ENCODE measurements at regions not wholly inside any gene's neighbourhood (a gene's known extent, or its start where the extent isn't known, plus 50 kb on each side); places are given as distances from the start of the nearest gene placed in this dataset.

DNA sequence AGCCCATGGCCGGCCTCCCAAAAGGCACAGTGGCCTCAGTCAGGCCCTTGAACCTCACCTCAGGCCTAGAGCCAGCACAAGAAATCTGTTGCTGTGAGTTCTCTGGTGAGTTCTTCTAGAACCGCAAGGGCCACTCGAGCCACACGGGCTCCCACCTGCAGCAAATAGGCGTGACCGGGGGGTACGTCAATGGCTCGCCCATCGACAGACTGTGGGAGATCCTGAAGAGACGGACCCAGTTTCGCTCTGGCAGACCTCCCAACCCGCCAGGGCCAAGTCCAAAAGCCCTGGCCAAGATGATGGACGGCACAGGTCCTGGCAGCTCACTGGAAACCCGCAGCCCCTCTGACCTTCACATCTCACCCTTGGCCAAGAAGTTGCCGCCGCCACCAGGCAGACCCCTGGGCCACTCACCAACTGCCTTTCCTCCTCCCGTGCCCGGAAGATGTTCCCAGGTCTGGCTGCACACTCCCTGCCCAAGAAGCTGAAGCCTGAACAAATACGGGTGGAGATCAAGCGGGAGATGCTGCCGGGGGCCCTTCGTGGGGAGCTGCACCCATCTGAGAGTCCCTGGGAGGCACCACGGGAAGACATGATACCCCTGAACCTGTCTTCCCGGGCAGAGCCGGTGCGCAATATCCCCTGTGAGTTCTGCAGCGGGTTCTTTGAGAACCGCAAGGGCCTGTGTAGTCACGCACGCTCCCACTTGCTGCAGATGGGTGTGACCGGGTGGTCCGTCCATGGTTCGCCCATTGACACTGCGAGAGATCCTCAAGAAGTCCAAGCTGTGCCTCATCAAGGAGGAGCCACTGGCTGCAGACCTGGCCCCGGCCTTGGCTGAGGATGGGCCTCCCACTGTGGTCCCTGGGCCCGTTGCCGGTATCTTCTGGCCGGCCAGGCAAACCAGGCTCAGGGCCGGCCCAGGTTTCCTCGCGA, 544.2 kb upstream of the CCDC179 start:
- TF ChIP-seq, protein P1, sequence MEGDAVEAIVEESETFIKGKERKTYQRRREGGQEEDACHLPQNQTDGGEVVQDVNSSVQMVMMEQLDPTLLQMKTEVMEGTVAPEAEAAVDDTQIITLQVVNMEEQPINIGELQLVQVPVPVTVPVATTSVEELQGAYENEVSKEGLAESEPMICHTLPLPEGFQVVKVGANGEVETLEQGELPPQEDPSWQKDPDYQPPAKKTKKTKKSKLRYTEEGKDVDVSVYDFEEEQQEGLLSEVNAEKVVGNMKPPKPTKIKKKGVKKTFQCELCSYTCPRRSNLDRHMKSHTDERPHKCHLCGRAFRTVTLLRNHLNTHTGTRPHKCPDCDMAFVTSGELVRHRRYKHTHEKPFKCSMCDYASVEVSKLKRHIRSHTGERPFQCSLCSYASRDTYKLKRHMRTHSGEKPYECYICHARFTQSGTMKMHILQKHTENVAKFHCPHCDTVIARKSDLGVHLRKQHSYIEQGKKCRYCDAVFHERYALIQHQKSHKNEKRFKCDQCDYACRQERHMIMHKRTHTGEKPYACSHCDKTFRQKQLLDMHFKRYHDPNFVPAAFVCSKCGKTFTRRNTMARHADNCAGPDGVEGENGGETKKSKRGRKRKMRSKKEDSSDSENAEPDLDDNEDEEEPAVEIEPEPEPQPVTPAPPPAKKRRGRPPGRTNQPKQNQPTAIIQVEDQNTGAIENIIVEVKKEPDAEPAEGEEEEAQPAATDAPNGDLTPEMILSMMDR (IDR thresholded peaks at IDR 0.05; ENCODE audit: insufficient read depth, low read depth, low read length, missing control alignments): no peak
- no peak overlapping the region for H3K4me3 ChIP-seq (ENCODE audit: low read depth, low read length)
- no peak for DNase-seq (ENCODE audit: low read depth)

DNA sequence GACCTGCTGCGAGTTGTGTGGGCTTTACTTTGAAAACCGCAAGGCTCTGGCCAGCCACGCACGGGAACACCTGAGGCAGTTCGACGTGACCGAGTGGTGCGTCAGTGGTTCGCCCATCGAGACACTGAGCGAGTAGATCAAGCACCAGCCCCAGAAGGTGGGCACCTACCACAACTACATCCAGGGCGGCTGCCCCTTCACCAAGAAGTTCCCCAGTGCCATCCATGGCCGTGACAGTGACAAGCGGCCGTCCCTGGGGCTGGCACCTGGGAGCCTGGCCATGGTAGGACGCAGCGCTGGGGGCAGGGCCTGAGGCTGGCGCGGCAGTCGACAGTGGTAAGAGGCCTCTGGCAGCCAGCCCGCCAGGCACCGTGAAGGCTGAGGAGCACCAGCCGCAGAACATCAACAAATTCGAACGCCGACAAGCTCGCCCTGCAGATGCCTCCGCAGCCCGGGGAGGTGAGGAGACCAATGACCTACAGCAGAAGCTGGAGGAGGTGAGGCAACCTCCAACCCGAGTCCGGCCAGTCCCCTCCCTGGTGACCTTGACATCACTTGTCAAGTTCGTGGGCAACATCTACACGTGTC, 545.2 kb upstream of the CCDC179 start:
- TF ChIP-seq, protein P1 (IDR thresholded peaks at IDR 0.05; ENCODE audit: insufficient read depth, low read depth, low read length, missing control alignments): no peak
- no peak for DNase-seq (ENCODE audit: low read depth)
- H3K4me3 ChIP-seq (ENCODE audit: low read depth, low read length): no peak overlapping the region

DNA sequence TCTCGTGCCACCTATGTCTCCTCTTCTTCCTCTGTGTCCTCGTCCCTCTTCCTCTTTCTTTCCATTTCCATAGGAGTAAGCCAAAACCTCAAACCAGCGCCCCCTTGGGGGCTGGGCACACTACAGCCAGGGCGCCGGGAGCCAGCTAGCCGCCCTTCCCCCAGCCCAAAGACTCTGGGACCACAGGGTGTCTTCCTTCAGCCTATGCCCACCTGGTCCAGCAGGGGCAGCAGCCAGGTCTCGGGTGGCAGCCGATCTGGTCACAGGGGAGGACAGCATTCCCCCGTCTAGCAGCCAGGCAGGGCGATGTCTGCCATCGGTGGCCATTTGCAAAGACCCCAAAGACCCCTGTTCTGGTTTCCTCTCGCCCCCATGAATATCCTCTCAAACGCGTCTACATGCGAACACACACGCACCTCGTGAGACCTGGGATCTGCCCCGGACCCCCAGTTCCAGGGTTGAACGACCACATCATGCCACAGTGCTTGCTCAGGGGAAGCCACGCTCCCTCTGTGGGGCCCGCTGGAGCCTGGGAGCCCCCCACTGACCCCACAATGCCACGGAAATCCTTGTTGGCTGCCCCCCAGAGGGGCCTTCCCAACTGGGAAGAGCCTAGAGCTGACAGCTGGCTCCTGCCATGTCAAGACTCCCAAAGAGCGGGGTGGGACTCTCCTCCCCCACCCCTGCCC, 546.0 kb upstream of the CCDC179 start:
- H3K4me3 ChIP-seq (ENCODE audit: low read depth, low read length): no peak overlapping the region
- no peak for DNase-seq (ENCODE audit: low read depth)
- TF ChIP-seq, protein P1 (IDR thresholded peaks at IDR 0.05; ENCODE audit: insufficient read depth, low read depth, low read length, missing control alignments): no peak

DNA sequence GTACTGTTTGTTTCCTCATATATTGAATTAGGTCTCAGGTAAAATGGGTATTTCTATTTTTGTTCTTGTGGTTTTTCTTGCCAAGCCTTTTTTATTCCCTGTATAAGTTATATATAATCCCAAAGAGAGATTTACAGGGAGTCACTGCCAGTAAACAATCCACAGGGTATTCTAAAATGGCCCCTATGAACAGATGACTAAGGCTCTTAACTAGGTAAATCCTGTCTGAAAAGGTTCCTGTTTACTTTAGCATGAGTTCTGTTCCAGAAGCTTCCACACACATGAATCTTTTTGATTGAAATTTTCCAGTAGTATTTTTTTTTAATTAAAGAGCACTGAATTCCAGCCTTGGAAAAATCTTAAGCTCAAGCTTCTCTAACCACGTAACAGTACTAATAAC, 552.8 kb upstream of the CCDC179 start:
- DNase-seq (ENCODE audit: low read depth): no peak
- no peak overlapping the region for H3K4me3 ChIP-seq (ENCODE audit: low read depth, low read length)
- TF ChIP-seq, protein P1 (IDR thresholded peaks at IDR 0.05; ENCODE audit: insufficient read depth, low read depth, low read length, missing control alignments): no peak

DNA sequence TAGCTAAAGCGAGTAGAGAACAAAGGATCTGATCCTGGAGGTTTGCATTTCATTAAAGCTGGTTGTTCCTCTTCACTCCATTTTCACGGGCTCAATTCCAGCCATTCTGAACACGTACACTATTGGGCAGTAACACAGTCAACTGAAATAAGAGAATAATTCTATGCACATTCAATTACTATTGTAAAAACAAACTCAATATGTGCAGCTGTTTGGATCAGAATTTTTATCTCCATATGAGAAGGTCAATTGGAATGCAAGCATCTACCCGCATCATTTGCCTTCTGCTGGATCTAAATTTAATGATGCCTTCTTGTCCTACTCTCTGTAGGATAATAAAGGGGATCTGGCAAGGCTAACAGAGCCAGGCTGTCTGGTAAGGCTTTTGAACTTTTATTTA, 562.8 kb upstream of the CCDC179 start:
- TF ChIP-seq, protein P1 (IDR thresholded peaks at IDR 0.05; ENCODE audit: insufficient read depth, low read depth, low read length, missing control alignments): no peak
- no peak for DNase-seq (ENCODE audit: low read depth)
- H3K4me3 ChIP-seq (ENCODE audit: low read depth, low read length): no peak overlapping the region

DNA sequence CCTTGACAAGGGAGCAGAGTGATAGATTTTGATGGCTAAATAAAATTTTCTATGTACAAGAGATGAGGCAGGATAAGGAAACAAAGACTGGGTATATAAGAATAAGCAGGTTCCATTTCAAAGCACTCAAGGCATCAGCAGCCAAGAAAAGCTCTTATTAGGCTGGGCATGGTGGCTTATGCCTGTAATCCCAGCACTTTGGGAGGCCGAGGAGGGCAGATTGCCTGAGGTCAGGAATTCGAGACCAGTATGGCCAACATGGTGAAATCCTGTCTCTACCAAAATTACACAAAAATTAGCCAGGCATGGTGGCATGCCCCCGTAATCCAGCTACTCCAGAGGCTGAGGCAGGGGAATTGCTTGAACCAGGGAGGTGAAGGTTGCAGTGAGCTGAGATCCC, 563.4 kb upstream of the CCDC179 start:
- H3K4me3 ChIP-seq (ENCODE audit: low read depth, low read length): no peak overlapping the region
- TF ChIP-seq, protein P1 (IDR thresholded peaks at IDR 0.05; ENCODE audit: insufficient read depth, low read depth, low read length, missing control alignments): no peak
- DNase-seq (ENCODE audit: low read depth): no peak

Data from GM12865 (cell line).